ENCODE measurements at regions not wholly inside any gene's neighbourhood (a gene's known extent, or its start where the extent isn't known, plus 50 kb on each side); places are given as distances from the start of the nearest gene placed in this dataset.

GRCh38 chr5:174996941-174997340, 272.6 kb downstream of the MSX2 start:
- Histone ChIP-seq H3K27ac (ENCODE audit: low read depth, low read length) (no peak overlapping the region), H3K27me3 (ENCODE audit: control insufficient read depth in 1 of 2, insufficient read depth in 2 of 2, low read length in 2 of 2) (no peaks in the 10 kb centered on the region), H3K36me3 (ENCODE audit: insufficient read depth, low read length) (no peaks in the 10 kb centered on the region), H3K9me3 (ENCODE audit: low read length) (peaks cover 6% of the 10 kb centered on the region), H3K4me1 (ENCODE audit: insufficient read depth, low read length) (no peaks in the 10 kb centered on the region), H3K9ac (ENCODE audit: low read length) (no peak overlapping the region), H3K4me3 (ENCODE audit: low read depth in 1 of 2, low read length in 2 of 2) (no peak overlapping the region)

GRCh38 chr5:174995827-174996226, 271.4 kb downstream of the MSX2 start:
- Histone ChIP-seq H3K9me3 (ENCODE audit: low read length) (peaks cover 6% of the 10 kb centered on the region), H3K27me3 (ENCODE audit: control insufficient read depth in 1 of 2, insufficient read depth in 2 of 2, low read length in 2 of 2) (no peaks in the 10 kb centered on the region), H3K4me3 (ENCODE audit: low read depth in 1 of 2, low read length in 2 of 2) (no peak overlapping the region), H3K4me1 (ENCODE audit: insufficient read depth, low read length) (no peaks in the 10 kb centered on the region), H3K9ac (ENCODE audit: low read length) (no peak overlapping the region), H3K36me3 (ENCODE audit: insufficient read depth, low read length) (no peaks in the 10 kb centered on the region), H3K27ac (ENCODE audit: low read depth, low read length) (no peak overlapping the region)

DNA sequence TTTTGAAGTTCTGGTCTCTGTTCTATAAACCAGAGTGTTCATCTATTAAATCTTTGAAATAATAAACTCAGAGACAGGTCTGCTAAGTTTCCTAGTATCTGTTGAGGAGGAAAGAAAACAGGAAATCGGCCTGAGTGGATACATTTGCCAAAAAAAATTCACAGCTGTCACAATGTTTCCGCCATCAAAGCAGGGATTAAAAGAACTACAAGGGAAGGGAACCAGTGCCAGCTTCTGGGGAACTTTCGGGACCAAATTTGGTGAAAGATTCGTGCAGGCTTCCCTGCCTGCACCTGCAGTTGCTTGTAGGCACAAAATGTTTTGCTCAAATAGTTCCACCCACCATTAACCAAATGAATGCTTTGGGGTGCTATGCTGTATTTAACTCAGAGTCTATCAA, 267.5 kb downstream of the MSX2 start:
- H3K36me3 ChIP-seq (ENCODE audit: insufficient read depth, low read length): no peaks in the 10 kb centered on the region
- H3K27ac ChIP-seq (ENCODE audit: low read depth, low read length): no peak overlapping the region
- H3K4me1 ChIP-seq (ENCODE audit: insufficient read depth, low read length): no peaks in the 10 kb centered on the region
- H3K4me3 ChIP-seq (ENCODE audit: low read depth in 1 of 2, low read length in 2 of 2): no peak overlapping the region
- H3K9ac ChIP-seq (ENCODE audit: low read length): no peak overlapping the region
- no peaks in the 10 kb centered on the region for H3K9me3 ChIP-seq (ENCODE audit: low read length)
- H3K27me3 ChIP-seq (ENCODE audit: control insufficient read depth in 1 of 2, insufficient read depth in 2 of 2, low read length in 2 of 2): no peaks in the 10 kb centered on the region

DNA sequence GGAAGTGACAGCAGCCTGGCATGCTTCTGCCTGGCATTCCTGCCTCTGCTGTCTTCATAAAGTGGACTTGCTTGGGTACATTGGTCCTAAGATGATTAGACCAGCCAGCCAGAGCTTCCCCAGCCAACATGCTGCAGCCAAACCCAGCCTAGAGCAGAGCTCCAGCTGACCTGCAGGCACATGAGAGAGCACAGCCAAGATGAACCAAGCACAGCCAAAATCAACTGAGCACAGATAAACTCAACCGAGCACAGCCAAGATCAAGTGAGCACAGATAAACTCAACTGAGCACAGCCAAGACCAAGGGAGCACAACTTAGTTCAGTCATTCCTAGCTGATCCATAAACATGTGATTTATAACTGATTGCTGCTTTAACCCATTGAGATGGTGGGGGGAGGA, 266.5 kb downstream of the MSX2 start:
- Histone ChIP-seq H3K9ac (ENCODE audit: low read length) (no peak overlapping the region), H3K27me3 (ENCODE audit: control insufficient read depth in 1 of 2, insufficient read depth in 2 of 2, low read length in 2 of 2) (no peaks in the 10 kb centered on the region), H3K9me3 (ENCODE audit: low read length) (no peaks in the 10 kb centered on the region), H3K4me1 (ENCODE audit: insufficient read depth, low read length) (no peaks in the 10 kb centered on the region), H3K27ac (ENCODE audit: low read depth, low read length) (no peak overlapping the region), H3K4me3 (ENCODE audit: low read depth in 1 of 2, low read length in 2 of 2) (no peak overlapping the region), H3K36me3 (ENCODE audit: insufficient read depth, low read length) (no peaks in the 10 kb centered on the region)

- no peaks in the 10 kb centered on the region for H3K27me3 ChIP-seq (ENCODE audit: control insufficient read depth in 1 of 2, insufficient read depth in 2 of 2, low read length in 2 of 2)
- no peak overlapping the region for H3K27ac ChIP-seq (ENCODE audit: low read depth, low read length)
- H3K4me3 ChIP-seq (ENCODE audit: low read depth in 1 of 2, low read length in 2 of 2): no peak overlapping the region
- H3K4me1 ChIP-seq (ENCODE audit: insufficient read depth, low read length): no peaks in the 10 kb centered on the region
- no peak overlapping the region for H3K9ac ChIP-seq (ENCODE audit: low read length)
- H3K9me3 ChIP-seq (ENCODE audit: low read length): no peaks in the 10 kb centered on the region
- H3K36me3 ChIP-seq (ENCODE audit: insufficient read depth, low read length): no peaks in the 10 kb centered on the region
These were observed 263.1 kb downstream of the MSX2 start for GRCh38 chr5:174987443-174988012.

- Histone ChIP-seq H3K36me3 (ENCODE audit: insufficient read depth, low read length) (no peaks in the 10 kb centered on the region), H3K4me1 (ENCODE audit: insufficient read depth, low read length) (no peaks in the 10 kb centered on the region), H3K4me3 (ENCODE audit: low read depth in 1 of 2, low read length in 2 of 2) (no peak overlapping the region), H3K9ac (ENCODE audit: low read length) (no peak overlapping the region), H3K27me3 (ENCODE audit: control insufficient read depth in 1 of 2, insufficient read depth in 2 of 2, low read length in 2 of 2) (no peaks in the 10 kb centered on the region), H3K9me3 (ENCODE audit: low read length) (no peaks in the 10 kb centered on the region), H3K27ac (ENCODE audit: low read depth, low read length) (no peak overlapping the region)
These were observed 260.5 kb downstream of the MSX2 start for GRCh38 chr5:174984863-174985262.

GRCh38 chr5:174982485-174982884, 258.1 kb downstream of the MSX2 start:
- Histone ChIP-seq H3K36me3 (ENCODE audit: insufficient read depth, low read length) (no peaks in the 10 kb centered on the region), H3K4me3 (ENCODE audit: low read depth in 1 of 2, low read length in 2 of 2) (no peak overlapping the region), H3K9ac (ENCODE audit: low read length) (no peak overlapping the region), H3K27me3 (ENCODE audit: control insufficient read depth in 1 of 2, insufficient read depth in 2 of 2, low read length in 2 of 2) (no peaks in the 10 kb centered on the region), H3K4me1 (ENCODE audit: insufficient read depth, low read length) (no peaks in the 10 kb centered on the region), H3K27ac (ENCODE audit: low read depth, low read length) (no peak overlapping the region), H3K9me3 (ENCODE audit: low read length) (no peaks in the 10 kb centered on the region)

DNA sequence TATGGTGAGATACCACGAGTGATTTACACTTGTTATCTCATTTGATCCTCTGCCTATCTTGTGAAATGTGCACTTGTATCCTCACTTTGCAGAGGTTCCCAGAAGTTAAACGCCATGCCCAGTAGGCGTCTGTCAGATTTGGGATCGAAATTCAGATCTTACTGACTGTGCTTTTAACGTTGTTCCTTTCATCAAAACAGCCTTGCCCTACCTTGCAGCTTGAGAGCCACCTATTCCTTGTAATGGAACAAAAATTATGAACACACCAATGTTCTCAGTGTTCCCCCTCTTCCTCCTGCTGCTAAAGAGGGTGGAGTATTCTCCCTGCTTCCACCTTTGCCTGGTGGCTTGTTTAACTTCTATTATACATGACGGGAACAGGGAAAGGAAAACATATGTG, 257.0 kb downstream of the MSX2 start:
- no peak overlapping the region for H3K27ac ChIP-seq (ENCODE audit: low read depth, low read length)
- no peak overlapping the region for H3K9ac ChIP-seq (ENCODE audit: low read length)
- no peaks in the 10 kb centered on the region for H3K27me3 ChIP-seq (ENCODE audit: control insufficient read depth in 1 of 2, insufficient read depth in 2 of 2, low read length in 2 of 2)
- no peak overlapping the region for H3K4me3 ChIP-seq (ENCODE audit: low read depth in 1 of 2, low read length in 2 of 2)
- H3K9me3 ChIP-seq (ENCODE audit: low read length): no peaks in the 10 kb centered on the region
- H3K36me3 ChIP-seq (ENCODE audit: insufficient read depth, low read length): no peaks in the 10 kb centered on the region
- no peaks in the 10 kb centered on the region for H3K4me1 ChIP-seq (ENCODE audit: insufficient read depth, low read length)

GRCh38 chr5:174980952-174981351, 256.6 kb downstream of the MSX2 start:
- Histone ChIP-seq H3K27ac (ENCODE audit: low read depth, low read length) (no peak overlapping the region), H3K9ac (ENCODE audit: low read length) (no peak overlapping the region), H3K27me3 (ENCODE audit: control insufficient read depth in 1 of 2, insufficient read depth in 2 of 2, low read length in 2 of 2) (no peaks in the 10 kb centered on the region), H3K36me3 (ENCODE audit: insufficient read depth, low read length) (no peaks in the 10 kb centered on the region), H3K9me3 (ENCODE audit: low read length) (no peaks in the 10 kb centered on the region), H3K4me1 (ENCODE audit: insufficient read depth, low read length) (no peaks in the 10 kb centered on the region), H3K4me3 (ENCODE audit: low read depth in 1 of 2, low read length in 2 of 2) (no peak overlapping the region)

DNA sequence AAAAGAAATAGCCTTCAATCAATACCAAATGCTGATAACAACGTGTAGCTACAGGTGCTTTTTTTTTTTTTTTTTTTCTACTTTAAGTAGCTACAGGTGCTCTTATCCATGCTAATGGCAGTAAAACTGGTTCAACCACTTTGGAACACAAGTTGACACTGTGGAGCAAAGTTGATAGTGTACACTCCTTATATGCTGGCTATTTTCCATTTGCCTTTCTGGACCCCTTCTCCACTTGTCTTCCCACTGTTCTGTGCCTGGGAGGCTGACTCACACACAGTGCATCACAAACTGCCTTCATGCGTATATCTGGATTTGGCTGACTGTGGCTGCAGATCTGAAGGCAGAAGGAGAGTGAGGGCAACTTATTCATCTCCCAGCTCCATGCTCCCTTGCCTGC, 247.9 kb downstream of the MSX2 start:
- no peak overlapping the region for H3K4me3 ChIP-seq (ENCODE audit: low read depth in 1 of 2, low read length in 2 of 2)
- no peaks in the 10 kb centered on the region for H3K9me3 ChIP-seq (ENCODE audit: low read length)
- no peak overlapping the region for H3K9ac ChIP-seq (ENCODE audit: low read length)
- H3K36me3 ChIP-seq (ENCODE audit: insufficient read depth, low read length): no peaks in the 10 kb centered on the region
- H3K27ac ChIP-seq (ENCODE audit: low read depth, low read length): no peak overlapping the region
- no peaks in the 10 kb centered on the region for H3K27me3 ChIP-seq (ENCODE audit: control insufficient read depth in 1 of 2, insufficient read depth in 2 of 2, low read length in 2 of 2)
- no peaks in the 10 kb centered on the region for H3K4me1 ChIP-seq (ENCODE audit: insufficient read depth, low read length)

DNA sequence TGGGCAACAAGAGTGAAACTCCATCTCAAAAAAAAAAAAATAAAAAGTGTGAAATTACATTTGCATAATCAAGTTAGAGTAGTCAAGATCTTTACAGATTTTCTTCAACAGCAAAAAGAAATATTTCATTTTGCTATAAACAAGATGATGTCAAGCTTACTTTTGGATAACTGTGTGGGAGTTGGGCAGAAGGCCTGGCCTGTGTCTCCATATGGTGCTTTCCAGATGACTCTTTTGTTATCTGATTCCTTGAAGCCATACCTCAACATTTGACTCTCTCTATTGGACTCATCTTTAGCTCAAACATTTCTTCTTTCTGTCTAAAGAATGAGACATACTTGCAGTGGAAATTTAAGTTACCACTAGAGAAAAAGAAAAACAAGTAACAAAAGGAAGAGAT, 246.8 kb downstream of the MSX2 start:
- H3K4me1 ChIP-seq (ENCODE audit: insufficient read depth, low read length): no peaks in the 10 kb centered on the region
- H3K9me3 ChIP-seq (ENCODE audit: low read length): no peaks in the 10 kb centered on the region
- H3K27ac ChIP-seq (ENCODE audit: low read depth, low read length): no peak overlapping the region
- no peaks in the 10 kb centered on the region for H3K27me3 ChIP-seq (ENCODE audit: control insufficient read depth in 1 of 2, insufficient read depth in 2 of 2, low read length in 2 of 2)
- no peaks in the 10 kb centered on the region for H3K36me3 ChIP-seq (ENCODE audit: insufficient read depth, low read length)
- no peak overlapping the region for H3K4me3 ChIP-seq (ENCODE audit: low read depth in 1 of 2, low read length in 2 of 2)
- no peak overlapping the region for H3K9ac ChIP-seq (ENCODE audit: low read length)

DNA sequence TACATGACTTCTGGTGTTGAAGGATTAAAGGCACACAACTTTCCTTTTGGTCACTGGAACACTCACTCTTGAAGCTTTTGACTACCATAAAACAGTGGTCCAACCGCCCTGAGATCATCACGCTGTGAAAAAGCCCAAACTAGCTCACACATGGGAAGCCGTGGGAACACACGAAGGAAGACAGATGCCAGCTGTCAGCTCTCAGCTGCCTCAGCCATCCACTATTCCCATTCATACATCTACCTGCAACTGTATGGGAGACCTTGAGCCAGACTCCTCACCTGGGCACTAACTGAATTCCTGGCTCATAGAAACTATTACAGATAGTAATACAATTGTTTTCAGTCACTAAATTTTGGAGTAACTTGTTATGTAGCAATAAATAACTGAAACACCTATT, 246.1 kb downstream of the MSX2 start:
- no peak overlapping the region for H3K9ac ChIP-seq (ENCODE audit: low read length)
- no peaks in the 10 kb centered on the region for H3K4me1 ChIP-seq (ENCODE audit: insufficient read depth, low read length)
- no peaks in the 10 kb centered on the region for H3K27me3 ChIP-seq (ENCODE audit: control insufficient read depth in 1 of 2, insufficient read depth in 2 of 2, low read length in 2 of 2)
- no peak overlapping the region for H3K4me3 ChIP-seq (ENCODE audit: low read depth in 1 of 2, low read length in 2 of 2)
- H3K9me3 ChIP-seq (ENCODE audit: low read length): no peaks in the 10 kb centered on the region
- H3K36me3 ChIP-seq (ENCODE audit: insufficient read depth, low read length): no peaks in the 10 kb centered on the region
- H3K27ac ChIP-seq (ENCODE audit: low read depth, low read length): no peak overlapping the region

All from muscle layer of colon (tissue), 2 donors.